ENCODE measurements at regions not wholly inside any gene's neighbourhood (a gene's known extent, or its start where the extent isn't known, plus 50 kb on each side); places are given as distances from the start of the nearest gene placed in this dataset.
"Not testable (repeated sequence)": the region's sequence is repeated elsewhere in the genome, so short reads cannot be mapped to it uniquely, and the experiment has no call there.

GRCh38 chr15:30688684-30689083 is 62.8 kb downstream of the ARHGAP11B start:
- H3K4me1 ChIP-seq (ENCODE audit: insufficient read depth, low read length); H3K9me3 ChIP-seq (ENCODE audit: control insufficient read depth, insufficient read depth, low read length); H3K9ac ChIP-seq (ENCODE audit: low read depth, low read length); H3K36me3 ChIP-seq (ENCODE audit: insufficient read depth, low read length): not testable (repeated sequence)

- not testable (repeated sequence) for H3K36me3 ChIP-seq (ENCODE audit: insufficient read depth, low read length); H3K4me1 ChIP-seq (ENCODE audit: insufficient read depth, low read length); H3K9me3 ChIP-seq (ENCODE audit: control insufficient read depth, insufficient read depth, low read length); H3K9ac ChIP-seq (ENCODE audit: low read depth, low read length)
Measured at GRCh38 chr15:30690153-30690552, 64.2 kb downstream of the ARHGAP11B start.

DNA sequence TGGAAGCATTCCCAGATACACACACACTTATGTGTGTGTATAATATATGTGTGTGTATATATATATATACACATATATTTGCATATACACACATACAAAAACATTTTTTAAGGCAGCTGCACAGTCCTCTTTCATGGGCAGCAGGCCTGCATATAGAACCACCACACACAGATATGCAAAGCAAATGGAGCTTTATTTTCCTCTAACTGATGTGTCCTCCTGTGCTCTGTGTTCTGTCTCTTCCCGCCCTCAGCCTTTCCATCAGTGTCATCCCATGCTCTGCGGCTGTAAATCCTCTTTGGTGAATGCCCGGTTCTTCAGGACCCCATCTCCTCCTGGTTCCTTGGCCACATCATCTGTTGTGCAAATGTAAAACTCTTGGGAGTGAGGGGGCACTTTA is 69.9 kb downstream of the ARHGAP11B start:
- H3K9ac ChIP-seq (ENCODE audit: low read depth, low read length); H3K9me3 ChIP-seq (ENCODE audit: control insufficient read depth, insufficient read depth, low read length); H3K4me1 ChIP-seq (ENCODE audit: insufficient read depth, low read length); H3K36me3 ChIP-seq (ENCODE audit: insufficient read depth, low read length): not testable (repeated sequence)

DNA sequence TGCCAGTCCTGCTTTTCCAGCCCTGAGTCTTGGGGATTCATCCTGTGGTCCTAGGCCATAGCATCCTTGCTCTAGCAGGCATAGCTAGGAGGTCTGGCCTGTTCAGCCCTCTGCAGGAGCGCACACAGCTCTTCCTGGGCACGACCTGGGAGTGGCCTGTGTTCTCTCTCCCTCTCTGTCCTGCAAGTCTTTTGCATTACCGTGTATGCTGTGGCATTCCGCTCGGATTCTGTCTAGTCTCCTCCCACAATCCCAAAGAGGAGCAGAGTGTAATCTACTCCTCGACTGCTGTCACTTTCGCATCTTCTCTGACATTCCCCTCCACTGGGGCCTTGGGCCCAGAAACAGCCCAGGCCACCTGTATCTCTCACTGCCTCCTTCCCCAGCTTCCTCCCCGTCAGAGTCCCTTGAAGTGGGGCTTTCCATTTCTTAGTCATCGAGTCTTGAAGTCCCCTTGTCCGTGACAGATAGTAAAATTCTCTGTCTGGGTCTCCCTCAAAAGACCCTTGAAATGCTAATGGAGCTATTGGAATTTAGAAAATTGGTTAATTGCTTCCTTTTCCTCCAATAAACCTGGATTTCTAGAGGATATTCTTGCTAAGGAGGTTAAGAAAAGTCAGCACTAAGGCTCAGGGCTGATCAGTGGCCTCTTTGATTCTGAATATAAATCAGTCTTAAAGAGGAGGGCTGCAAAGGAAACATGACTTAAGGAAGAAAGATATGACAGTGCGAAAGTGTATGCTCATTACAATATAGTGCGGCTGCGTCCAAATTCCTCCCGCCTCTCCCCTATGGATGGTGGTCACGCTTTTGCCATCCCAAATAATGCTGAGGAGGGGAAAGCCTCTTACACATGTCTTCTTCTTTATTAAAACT is 70.7 kb downstream of the ARHGAP11B start:
- H3K9me3 ChIP-seq (ENCODE audit: control insufficient read depth, insufficient read depth, low read length); H3K9ac ChIP-seq (ENCODE audit: low read depth, low read length); H3K36me3 ChIP-seq (ENCODE audit: insufficient read depth, low read length); H3K4me1 ChIP-seq (ENCODE audit: insufficient read depth, low read length): not testable (repeated sequence)

- H3K36me3 ChIP-seq (ENCODE audit: insufficient read depth, low read length); H3K9ac ChIP-seq (ENCODE audit: low read depth, low read length); H3K9me3 ChIP-seq (ENCODE audit: control insufficient read depth, insufficient read depth, low read length); H3K4me1 ChIP-seq (ENCODE audit: insufficient read depth, low read length): not testable (repeated sequence)
Measured at GRCh38 chr15:30697315-30697685, 71.4 kb downstream of the ARHGAP11B start.

GRCh38 chr15:30700006-30700597 is 74.2 kb downstream of the ARHGAP11B start:
- not testable (repeated sequence) for H3K4me1 ChIP-seq (ENCODE audit: insufficient read depth, low read length); H3K9ac ChIP-seq (ENCODE audit: low read depth, low read length)

DNA sequence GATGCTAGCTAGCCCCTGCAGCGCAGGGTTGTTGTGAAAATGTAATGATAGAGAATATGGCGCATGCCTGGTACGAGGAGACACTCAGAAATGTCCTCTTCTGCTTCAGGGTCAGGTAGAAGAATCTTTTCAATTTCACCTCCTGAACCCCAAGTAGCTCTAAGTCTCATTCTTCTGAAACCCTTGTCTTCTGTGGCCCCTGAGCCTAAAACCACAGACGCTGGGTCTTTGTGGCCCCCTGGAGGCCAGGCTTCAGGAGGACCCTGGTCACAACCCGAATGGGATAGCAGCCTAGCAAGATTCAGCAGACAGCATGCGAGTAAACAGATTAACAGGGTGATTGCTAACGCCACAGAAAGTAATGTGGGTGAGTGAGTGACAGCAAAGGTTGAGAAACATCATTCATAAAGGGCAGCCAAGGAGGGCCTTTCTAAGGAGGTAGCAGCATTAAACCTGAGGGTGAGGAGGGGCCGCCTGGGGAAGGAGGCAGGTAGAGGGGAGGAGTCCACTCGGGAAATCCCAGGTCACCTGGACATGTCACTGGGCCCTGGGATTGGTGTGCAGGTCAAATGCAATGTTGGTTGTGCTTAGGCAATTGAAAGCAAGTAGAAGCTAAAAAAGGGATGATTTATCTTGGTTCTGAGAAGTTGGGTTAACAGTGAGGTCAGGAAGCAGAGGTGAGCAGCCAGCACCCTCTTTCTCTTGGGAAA is 82.2 kb downstream of the ARHGAP11B start:
- H3K36me3 ChIP-seq (ENCODE audit: insufficient read depth, low read length) = not testable (repeated sequence)

More at GRCh38 chr15:30700006-30700597, 74.2 kb downstream of the ARHGAP11B start:
- H3K9me3 ChIP-seq (ENCODE audit: control insufficient read depth, insufficient read depth, low read length); H3K36me3 ChIP-seq (ENCODE audit: insufficient read depth, low read length): not testable (repeated sequence)

DNA sequence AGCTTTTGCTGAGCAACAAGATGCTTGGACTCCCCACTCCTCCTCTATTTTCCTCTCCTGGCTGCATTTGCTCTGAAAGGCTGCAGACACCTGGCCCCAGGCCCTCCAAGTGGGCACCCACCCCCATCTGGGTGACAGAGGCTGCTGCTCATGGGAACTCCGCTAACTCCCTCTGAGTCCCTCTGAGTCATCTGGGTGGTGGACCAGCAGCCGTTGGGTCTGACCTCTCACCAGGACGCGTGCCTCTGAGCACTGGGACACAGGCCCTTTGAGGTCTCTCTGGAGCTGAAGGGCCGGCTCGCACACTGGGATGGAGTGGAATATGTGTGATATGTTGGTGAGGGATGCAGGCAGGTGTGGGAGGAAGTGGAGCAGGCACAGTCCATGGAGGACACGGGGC is 82.9 kb downstream of the ARHGAP11B start:
- H3K9me3 ChIP-seq (ENCODE audit: control insufficient read depth, insufficient read depth, low read length); H3K36me3 ChIP-seq (ENCODE audit: insufficient read depth, low read length); H3K9ac ChIP-seq (ENCODE audit: low read depth, low read length); H3K4me1 ChIP-seq (ENCODE audit: insufficient read depth, low read length): not testable (repeated sequence)

More for the DNA sequence above, 82.2 kb downstream of the ARHGAP11B start:
- H3K9ac ChIP-seq (ENCODE audit: low read depth, low read length); H3K4me1 ChIP-seq (ENCODE audit: insufficient read depth, low read length); H3K9me3 ChIP-seq (ENCODE audit: control insufficient read depth, insufficient read depth, low read length): not testable (repeated sequence)

DNA sequence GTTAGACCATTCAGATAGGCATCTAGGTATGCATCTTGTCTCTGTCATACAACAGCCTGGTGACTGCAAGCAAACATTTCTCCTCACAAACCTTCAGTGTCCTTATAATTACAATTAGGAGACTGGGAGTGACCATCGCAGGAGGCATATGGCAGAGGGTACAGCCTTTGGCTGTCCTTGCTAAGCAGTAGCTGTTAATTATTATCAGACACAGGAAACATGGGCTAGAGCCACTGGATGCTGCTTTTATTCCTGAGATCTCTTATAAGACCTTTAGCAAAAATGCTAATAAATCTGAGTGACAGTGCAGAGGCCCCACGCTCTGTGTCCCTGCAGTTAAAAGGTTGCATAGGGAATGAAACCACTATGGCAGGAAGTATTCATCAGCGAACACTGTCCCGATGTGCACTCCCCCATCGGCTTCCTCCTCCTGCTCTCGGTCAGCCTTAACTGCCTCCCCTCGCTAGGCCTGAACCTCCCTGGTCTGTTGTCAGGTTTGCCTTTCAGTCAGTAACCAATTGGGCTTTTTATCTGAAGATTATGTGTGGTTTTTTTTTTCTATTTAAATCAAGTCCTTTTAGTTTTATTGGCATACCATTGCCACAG is 92.2 kb downstream of the ARHGAP11B start:
- H3K36me3 ChIP-seq (ENCODE audit: insufficient read depth, low read length); H3K9ac ChIP-seq (ENCODE audit: low read depth, low read length); H3K9me3 ChIP-seq (ENCODE audit: control insufficient read depth, insufficient read depth, low read length); H3K4me1 ChIP-seq (ENCODE audit: insufficient read depth, low read length): not testable (repeated sequence)

DNA sequence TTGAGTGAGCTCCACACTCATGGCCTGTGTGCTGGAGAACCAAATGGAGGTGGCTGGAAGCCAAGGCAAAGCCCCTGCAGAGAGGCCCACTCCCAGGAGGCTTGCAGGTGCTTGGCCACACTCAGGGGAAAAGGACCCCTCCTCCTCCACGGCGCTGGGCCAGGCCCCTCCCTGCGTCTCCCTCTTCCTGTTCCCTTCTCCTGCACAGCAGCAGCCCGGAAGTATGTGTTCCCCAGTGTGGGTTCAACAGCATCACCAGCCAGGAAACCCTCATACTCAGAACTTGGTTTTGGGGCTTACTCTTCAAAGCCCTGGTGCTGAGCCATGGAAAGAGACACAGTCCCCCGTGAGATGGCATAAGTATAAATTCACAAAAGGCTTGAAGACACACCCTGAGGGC is 93.4 kb downstream of the ARHGAP11B start:
- not testable (repeated sequence) for H3K36me3 ChIP-seq (ENCODE audit: insufficient read depth, low read length); H3K4me1 ChIP-seq (ENCODE audit: insufficient read depth, low read length); H3K9me3 ChIP-seq (ENCODE audit: control insufficient read depth, insufficient read depth, low read length); H3K9ac ChIP-seq (ENCODE audit: low read depth, low read length)

GRCh38 chr15:30720825-30721224 is 94.9 kb downstream of the ARHGAP11B start:
- not testable (repeated sequence) for H3K9ac ChIP-seq (ENCODE audit: low read depth, low read length); H3K9me3 ChIP-seq (ENCODE audit: control insufficient read depth, insufficient read depth, low read length); H3K36me3 ChIP-seq (ENCODE audit: insufficient read depth, low read length); H3K4me1 ChIP-seq (ENCODE audit: insufficient read depth, low read length)

DNA sequence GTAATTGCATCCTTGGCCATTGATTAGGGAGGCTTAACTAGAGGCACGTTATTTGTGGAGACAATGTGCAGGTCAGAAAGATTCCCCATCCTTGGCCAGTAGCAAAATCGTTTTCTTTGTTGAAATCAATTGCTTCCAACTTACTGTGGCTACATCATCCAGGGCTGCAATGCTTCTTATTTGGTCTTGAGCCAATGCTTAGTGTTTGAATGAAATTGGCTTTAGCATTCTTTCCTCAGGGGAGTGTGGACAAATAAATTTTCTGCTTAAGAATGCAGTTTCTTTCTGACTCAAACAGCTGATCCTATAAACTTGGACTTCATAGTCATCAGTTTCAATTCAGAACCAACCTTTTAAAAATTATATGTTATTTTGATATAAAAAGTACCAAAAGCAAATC is 95.6 kb downstream of the ARHGAP11B start:
- H3K9ac ChIP-seq (ENCODE audit: low read depth, low read length); H3K36me3 ChIP-seq (ENCODE audit: insufficient read depth, low read length); H3K9me3 ChIP-seq (ENCODE audit: control insufficient read depth, insufficient read depth, low read length); H3K4me1 ChIP-seq (ENCODE audit: insufficient read depth, low read length): not testable (repeated sequence)

DNA sequence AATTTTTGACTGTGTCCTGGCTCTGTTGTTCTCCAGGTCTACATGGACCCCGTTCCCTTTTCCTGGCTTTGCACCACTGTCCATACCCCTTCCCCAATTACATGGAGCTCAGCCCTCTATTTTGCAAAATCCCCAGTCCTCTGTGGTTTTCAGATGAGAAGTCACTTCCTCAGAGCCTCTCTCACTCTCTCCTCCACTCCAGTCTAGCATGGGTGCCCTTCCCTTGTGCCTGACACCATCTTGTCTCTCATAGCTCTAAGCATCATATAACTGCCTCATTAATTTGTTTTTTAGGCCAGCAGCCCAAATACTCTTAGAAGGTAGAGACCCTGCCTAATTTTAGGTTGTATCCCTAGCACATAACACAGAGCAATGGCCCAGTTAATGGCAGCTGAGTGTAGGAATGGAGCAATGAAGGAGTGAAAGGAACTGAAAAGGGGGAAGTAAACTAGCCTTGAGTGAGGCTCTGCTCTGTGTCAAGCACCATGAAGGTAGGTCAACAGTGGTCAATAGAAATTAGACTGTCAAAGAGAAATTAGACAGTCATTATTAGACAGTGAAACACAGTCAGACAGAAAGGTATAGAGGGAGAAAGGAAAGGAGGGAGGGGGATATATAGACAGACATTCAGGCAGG is 97.7 kb downstream of the ARHGAP11B start:
- H3K9ac ChIP-seq (ENCODE audit: low read depth, low read length); H3K9me3 ChIP-seq (ENCODE audit: control insufficient read depth, insufficient read depth, low read length); H3K36me3 ChIP-seq (ENCODE audit: insufficient read depth, low read length); H3K4me1 ChIP-seq (ENCODE audit: insufficient read depth, low read length): not testable (repeated sequence)

DNA sequence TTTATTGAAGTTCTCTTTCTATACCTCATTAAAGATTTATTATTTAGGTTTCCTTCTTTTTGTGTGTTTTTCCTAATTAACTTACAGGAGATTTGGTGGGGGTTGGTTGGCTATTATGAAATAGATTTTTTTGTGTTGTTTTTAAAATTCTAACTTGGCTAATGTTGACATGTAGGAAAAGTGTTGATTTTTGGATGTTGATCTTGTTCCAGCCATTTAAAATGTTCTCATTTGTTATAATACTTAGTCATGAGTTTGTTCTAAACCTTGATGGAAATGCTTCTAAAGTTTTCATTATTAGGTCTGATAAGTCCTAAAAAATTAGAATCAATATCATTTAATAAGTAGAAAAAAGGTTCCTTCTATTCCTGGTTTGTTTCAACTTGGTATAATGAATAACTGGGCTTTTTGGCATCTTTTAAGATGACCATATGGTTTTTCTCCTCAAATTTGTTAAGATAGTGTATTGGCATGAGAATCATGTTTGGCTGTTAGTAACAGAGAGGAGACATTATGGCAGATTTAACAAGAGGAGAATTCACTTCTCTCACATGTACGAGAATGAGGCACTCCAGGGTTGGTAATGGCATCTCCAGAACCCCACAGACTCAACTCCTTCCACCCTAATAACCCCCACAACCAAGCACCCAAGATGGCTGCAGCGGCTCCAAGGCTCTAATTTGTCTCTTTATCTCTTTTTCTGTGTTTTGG is 104.1 kb downstream of the ARHGAP11B start:
- not testable (repeated sequence) for H3K4me1 ChIP-seq (ENCODE audit: insufficient read depth, low read length); H3K9ac ChIP-seq (ENCODE audit: low read depth, low read length); H3K9me3 ChIP-seq (ENCODE audit: control insufficient read depth, insufficient read depth, low read length); H3K36me3 ChIP-seq (ENCODE audit: insufficient read depth, low read length)

Measured in ES-I3 (cell line).